GM19467 (cell line): ENCODE measurements at regions not wholly inside any gene's neighbourhood (a gene's known extent, or its start where the extent isn't known, plus 50 kb on each side); places are given as distances from the start of the nearest gene placed in this dataset.

Experiments
- ATAC-seq: cut with Tn5 transposase; IDR thresholded peaks from one replicate; pipeline ENCODE4 v1.9.1; 2021; ENCODE audit warnings: mild to moderate bottlenecking, moderate library complexity; ENCODE audit not compliant: unreplicated experiment

- ATAC-seq = no peak
These were observed 218.0 kb downstream of the SEC14L1 start for GRCh38 chr17:77358801-77359200.

- no peak for ATAC-seq
These were observed 218.5 kb downstream of the SEC14L1 start for GRCh38 chr17:77359236-77359635.

GRCh38 chr17:77361986-77362620, 221.3 kb downstream of the SEC14L1 start:
- ATAC-seq = no peak

- ATAC-seq = no peak
These were observed 223.1 kb downstream of the SEC14L1 start for GRCh38 chr17:77363821-77364361.

- no peak for ATAC-seq
These were observed 223.7 kb downstream of the SEC14L1 start for GRCh38 chr17:77364381-77364911.

GRCh38 chr17:77364941-77365583, 224.3 kb downstream of the SEC14L1 start:
- no peak for ATAC-seq

GRCh38 chr17:77365584-77366186, 224.9 kb downstream of the SEC14L1 start:
- ATAC-seq = no peak

GRCh38 chr17:77366206-77366557, 225.4 kb downstream of the SEC14L1 start:
- ATAC-seq = no peak

GRCh38 chr17:77366558-77367245, 225.9 kb downstream of the SEC14L1 start:
- ATAC-seq = no peak

GRCh38 chr17:77369544-77369971, 228.8 kb downstream of the SEC14L1 start:
- ATAC-seq = no peak

- ATAC-seq = no peak
These were observed 229.8 kb downstream of the SEC14L1 start for GRCh38 chr17:77370586-77370985.

- ATAC-seq = no peak
These were observed 230.5 kb downstream of the SEC14L1 start for GRCh38 chr17:77371117-77371887.

GRCh38 chr17:77371888-77372443, 231.2 kb downstream of the SEC14L1 start:
- no peak for ATAC-seq

GRCh38 chr17:77372444-77373298, 231.9 kb downstream of the SEC14L1 start:
- ATAC-seq = peak; percentile 40

GRCh38 chr17:77373299-77374169, 232.8 kb downstream of the SEC14L1 start:
- ATAC-seq = no peak

GRCh38 chr17:77374170-77374936, 233.6 kb downstream of the SEC14L1 start:
- no peak for ATAC-seq

- no peak for ATAC-seq
These were observed 234.5 kb downstream of the SEC14L1 start for GRCh38 chr17:77375108-77375916.
